C4-2B (cell line): ENCODE measurements at regions not wholly inside any gene's neighbourhood (a gene's known extent, or its start where the extent isn't known, plus 50 kb on each side); places are given as distances from the start of the nearest gene placed in this dataset.

Source experiments
- H3K27ac ChIP-seq: fragments of 450-650 bp; 2 replicates; pipeline ENCODE4 v1.5.1; 2017
- ZFX ChIP-seq: fragments of 450-650 bp; IDR thresholded peaks from 2 replicates; pipeline ENCODE4 v1.6.1; 2017
- TF ChIP-seq, protein P1 (sequence below): fragments of 450-650 bp; conservative IDR thresholded peaks from 2 replicates; pipeline ENCODE4 v1.5.1; 2017; ENCODE audit warnings: mild to moderate bottlenecking

DNA sequence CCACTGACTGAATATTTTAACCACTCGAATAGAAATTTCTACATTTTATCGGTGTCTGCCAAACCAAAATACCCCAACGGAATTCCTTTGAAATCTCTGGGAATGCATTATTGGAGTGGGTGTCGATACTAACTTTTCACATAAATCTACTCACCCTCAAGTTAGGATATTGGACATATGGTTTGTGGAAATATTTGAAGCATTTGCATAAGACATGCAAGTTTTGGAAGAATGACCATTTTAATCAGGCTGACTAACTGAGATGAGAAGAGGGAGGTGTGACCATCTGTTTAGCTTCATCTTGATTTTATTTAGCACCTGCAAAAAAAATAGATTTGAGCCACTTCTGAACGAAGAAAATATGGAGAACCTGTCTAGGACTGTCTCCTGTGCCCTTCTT lies 61.2 kb downstream of the KLF6 start:
- no peak for TF ChIP-seq ZFX
- TF ChIP-seq, protein P1, sequence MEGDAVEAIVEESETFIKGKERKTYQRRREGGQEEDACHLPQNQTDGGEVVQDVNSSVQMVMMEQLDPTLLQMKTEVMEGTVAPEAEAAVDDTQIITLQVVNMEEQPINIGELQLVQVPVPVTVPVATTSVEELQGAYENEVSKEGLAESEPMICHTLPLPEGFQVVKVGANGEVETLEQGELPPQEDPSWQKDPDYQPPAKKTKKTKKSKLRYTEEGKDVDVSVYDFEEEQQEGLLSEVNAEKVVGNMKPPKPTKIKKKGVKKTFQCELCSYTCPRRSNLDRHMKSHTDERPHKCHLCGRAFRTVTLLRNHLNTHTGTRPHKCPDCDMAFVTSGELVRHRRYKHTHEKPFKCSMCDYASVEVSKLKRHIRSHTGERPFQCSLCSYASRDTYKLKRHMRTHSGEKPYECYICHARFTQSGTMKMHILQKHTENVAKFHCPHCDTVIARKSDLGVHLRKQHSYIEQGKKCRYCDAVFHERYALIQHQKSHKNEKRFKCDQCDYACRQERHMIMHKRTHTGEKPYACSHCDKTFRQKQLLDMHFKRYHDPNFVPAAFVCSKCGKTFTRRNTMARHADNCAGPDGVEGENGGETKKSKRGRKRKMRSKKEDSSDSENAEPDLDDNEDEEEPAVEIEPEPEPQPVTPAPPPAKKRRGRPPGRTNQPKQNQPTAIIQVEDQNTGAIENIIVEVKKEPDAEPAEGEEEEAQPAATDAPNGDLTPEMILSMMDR = no peak
- H3K27ac ChIP-seq = no peak overlapping the region

DNA sequence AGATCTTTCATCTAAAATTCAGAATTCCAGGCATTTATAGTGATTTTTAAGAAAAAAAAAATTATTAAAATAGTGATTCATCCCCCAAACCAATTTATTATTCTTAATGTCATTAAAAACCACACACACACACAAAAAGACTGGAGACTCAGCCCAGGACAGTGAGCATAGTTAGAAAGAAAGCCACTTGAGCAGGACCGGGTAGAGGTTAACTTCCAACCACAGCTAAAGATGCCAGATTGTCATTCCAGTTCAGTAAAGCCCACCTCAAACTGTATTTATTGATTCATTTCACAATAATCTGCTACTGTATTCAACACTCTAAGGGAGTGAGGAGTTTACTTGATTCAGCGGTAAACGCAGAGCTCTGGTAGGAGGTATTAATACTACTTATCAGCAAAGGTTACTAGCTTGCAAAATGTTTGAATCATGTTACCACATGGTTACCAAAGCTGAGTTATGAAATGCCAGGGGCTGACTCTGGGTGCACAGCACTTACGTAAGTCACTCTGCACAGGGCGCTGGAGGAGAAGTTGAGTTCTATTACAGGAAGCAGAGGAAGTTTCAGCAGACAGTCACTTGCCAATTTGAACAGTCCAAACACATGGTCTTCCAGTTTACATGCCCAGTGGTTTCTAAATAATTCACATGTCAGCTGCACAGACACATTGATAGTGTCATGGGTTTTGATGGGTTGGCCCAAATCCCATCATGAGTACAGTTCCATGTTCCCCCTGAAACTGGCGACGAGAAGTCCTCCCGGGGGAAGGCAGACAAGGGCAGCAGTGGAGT lies 64.6 kb downstream of the KLF6 start:
- H3K27ac ChIP-seq = no peak overlapping the region
- TF ChIP-seq, protein P1 = no peak
- TF ChIP-seq ZFX = no peak

DNA sequence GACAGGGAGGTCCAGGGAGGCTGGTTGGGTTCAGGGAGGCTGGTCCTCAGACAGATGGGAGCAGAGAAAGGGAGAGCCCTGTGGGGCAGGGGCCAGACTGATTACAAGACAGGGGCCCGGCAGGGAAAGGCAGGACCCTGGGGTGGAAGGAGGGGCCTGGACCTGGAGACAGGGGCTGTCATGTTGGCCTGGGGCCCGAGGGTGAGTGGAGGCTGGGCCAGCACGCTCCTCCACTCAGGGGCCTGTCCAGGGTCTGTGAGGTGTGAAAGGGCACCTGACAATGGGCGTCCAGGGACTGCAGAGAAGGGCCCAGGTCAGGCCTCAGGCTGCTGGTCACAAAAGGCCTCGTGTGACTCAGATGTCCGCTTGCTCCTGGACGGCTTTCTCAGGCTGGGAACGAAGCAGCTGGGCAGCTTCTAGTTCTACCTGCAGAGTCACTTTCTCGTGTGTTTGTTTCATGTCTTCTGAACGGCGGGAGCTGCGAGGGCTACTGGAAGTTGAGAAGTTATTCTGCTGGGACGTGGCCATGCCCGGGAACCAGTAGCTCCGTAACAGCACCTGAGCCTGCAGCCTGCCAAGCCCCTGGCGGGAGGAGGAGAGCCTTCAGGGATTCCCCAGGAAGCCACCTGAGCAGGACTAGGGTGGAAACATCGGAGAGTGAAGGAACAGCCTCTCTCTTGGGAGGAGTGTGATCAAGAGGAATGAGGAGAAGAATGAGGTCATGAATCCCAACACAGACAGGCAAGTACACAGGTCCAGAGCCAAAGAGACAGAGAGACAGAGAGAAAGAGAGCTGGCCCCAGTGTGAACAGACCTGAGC lies 65.8 kb downstream of the KLF6 start:
- no peak overlapping the region for H3K27ac ChIP-seq
- TF ChIP-seq, protein P1 = no peak
- TF ChIP-seq ZFX = no peak

DNA sequence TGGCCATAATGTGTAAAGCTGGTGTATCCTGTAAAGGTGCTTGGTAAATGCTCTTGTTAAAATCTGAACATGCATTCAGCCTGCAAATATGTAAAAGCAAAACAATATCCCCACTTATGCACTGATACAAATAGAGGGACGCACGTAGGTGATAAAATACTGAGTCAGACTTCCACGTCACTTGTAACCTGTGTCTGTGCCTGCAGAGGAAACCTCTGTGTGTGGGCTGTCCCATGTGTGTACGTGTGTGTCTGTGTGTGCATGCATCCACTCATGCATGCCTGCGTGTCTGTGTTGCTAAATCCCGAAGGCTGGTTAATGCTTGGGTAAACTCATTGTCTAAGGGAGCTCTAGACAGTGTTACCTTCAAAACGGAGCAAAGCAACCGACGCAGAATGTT lies 68.9 kb downstream of the KLF6 start:
- no peak overlapping the region for H3K27ac ChIP-seq
- no peak for TF ChIP-seq ZFX
- TF ChIP-seq, protein P1 = no peak

DNA sequence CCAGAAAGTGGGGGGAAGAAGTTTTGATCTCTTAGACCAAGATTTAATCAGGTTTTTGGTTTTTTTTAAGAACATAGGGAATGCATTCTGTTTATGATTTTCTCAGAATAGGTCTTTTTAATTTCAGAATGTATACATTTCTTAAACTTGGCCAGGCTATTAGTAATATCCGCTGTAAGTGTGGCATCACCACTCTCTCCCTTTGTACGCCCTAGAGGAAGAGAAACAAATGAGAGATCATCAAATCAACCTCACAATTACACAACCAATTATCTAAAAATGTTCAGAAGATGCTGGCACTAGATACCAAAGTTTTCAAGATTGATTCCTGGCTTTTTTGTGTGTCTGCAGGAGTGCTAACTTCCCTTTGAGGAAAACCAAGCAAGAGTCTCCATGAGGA lies 70.0 kb downstream of the KLF6 start:
- TF ChIP-seq, protein P1 = no peak
- TF ChIP-seq ZFX = no peak
- H3K27ac ChIP-seq = no peak overlapping the region

DNA sequence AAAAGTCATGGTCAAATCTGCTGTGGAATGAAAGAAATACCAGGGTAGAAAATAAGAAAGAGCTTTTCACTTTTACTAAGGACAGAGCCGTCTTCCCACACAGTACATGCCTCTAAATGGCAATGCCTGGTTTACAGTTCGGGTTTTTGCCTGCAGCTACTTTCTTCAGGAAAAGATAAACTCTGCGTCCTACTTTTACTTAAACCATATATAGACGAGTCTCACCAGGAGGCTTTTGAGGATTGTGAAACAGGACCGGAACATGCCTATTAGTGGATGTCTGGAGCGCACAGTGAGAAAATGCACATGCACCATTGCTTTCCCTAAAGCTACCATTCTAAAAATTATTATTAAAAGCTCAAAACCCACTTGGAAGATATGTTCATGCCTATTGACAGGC lies 70.5 kb downstream of the KLF6 start:
- no peak overlapping the region for H3K27ac ChIP-seq
- TF ChIP-seq, protein P1 = no peak
- TF ChIP-seq ZFX = no peak

DNA sequence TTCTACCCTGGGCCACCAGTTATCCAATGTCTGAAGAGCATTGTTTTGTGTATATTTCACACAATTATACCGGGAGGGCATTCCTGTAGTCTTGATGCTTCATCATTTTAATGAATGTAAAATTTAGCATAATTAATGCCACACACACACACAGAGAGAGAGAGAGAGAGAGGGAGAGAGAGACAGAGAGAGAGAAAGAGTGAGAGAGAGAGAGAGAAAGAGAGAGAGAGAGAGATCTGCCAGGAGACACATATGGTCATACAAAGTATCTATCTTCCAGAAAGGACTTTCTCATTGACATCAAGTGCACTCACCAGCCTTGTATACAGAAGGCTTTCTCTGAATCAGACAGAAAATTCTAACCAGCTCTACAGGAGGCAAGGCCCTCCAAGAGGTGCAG lies 72.3 kb downstream of the KLF6 start:
- no peak overlapping the region for H3K27ac ChIP-seq
- TF ChIP-seq, protein P1 = no peak
- TF ChIP-seq ZFX = no peak
